ENCODE measurements at regions not wholly inside any gene's neighbourhood (a gene's known extent, or its start where the extent isn't known, plus 50 kb on each side); places are given as distances from the start of the nearest gene placed in this dataset.
"Not testable (repeated sequence)": the region's sequence is repeated elsewhere in the genome, so short reads cannot be mapped to it uniquely, and the experiment has no call there.

DNA sequence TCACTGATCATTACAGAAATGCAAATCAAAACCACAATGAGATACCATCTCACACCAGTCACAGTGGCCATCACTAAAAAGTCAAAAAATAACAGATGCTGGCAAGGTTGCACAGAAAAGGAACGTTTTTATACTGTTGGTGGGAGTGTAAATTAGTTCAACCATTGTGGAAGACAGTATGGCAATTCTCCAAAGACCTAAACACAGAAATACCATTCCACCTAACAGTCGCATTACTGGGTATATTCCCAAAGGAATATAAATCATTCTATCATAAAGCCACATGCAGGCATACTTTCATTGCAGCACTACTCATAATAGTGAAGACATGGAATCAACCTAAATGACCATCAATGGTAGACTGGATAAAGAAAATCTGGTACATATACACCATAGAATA lies 83.2 kb upstream of the ARID5B start:
- H3K4me3 ChIP-seq; H3K4me1 ChIP-seq; intact Hi-C loops (cut with DNase I); H3K36me3 ChIP-seq; H3K9me3 ChIP-seq; H3K27me3 ChIP-seq; H3K27ac ChIP-seq; DNase-seq; ATAC-seq: not testable (repeated sequence)

DNA sequence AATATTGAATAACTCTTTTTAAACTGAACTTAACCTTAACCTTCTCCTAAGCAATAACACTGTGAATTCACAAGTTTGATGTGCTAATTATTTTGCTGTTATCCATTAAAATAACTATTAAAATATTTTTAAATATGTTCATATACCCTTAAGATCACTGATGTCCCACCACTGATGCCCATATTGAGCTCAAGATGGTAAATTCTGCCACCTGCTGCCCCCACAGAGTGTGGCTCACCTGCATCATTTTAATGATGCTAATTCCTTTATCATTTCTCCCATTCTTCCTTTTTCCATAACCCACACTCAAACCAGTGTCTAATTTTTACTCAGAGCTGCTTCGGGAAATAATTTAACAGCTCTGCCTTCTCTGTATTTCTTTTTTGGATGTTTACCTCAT lies 82.3 kb upstream of the ARID5B start:
- DNase-seq, result no peak
- Histone ChIP-seq H3K27me3 (no peaks in the 10 kb centered on the region), H3K27ac (no peak overlapping the region), H3K4me1 (no peaks in the 10 kb centered on the region), H3K4me3 (no peak overlapping the region), H3K9me3 (no peaks in the 10 kb centered on the region), H3K36me3 (no peaks in the 10 kb centered on the region)
- TF ChIP-seq, protein P1, sequence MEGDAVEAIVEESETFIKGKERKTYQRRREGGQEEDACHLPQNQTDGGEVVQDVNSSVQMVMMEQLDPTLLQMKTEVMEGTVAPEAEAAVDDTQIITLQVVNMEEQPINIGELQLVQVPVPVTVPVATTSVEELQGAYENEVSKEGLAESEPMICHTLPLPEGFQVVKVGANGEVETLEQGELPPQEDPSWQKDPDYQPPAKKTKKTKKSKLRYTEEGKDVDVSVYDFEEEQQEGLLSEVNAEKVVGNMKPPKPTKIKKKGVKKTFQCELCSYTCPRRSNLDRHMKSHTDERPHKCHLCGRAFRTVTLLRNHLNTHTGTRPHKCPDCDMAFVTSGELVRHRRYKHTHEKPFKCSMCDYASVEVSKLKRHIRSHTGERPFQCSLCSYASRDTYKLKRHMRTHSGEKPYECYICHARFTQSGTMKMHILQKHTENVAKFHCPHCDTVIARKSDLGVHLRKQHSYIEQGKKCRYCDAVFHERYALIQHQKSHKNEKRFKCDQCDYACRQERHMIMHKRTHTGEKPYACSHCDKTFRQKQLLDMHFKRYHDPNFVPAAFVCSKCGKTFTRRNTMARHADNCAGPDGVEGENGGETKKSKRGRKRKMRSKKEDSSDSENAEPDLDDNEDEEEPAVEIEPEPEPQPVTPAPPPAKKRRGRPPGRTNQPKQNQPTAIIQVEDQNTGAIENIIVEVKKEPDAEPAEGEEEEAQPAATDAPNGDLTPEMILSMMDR (IDR thresholded peaks at IDR 0.05), result no peak
- ATAC-seq, result no peak
- intact Hi-C loops (cut with DNase I), result no loop called here

DNA sequence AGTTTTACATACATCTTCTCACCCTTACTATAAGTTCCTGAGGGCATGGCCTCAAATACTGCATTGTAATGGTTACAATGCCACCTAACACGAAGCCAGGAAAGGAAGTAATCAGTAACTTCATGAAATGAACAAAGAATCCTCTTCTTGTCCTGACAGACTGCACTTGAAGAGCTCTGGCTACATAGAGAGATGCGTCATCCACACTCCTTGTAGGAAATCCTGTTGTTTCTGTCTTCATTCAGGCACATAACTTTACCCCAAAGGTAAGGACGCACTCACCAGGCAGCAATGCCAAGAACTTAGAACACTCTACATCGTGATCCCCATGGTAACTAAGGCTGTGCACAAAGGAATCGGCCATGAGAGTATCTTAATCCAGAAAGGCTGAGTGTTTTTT lies 80.3 kb upstream of the ARID5B start:
- ATAC-seq, result no peak
- Histone ChIP-seq H3K27me3 (no peaks in the 10 kb centered on the region), H3K27ac (no peak overlapping the region), H3K36me3 (no peaks in the 10 kb centered on the region), H3K4me3 (no peak overlapping the region), H3K9me3 (no peaks in the 10 kb centered on the region), H3K4me1 (no peaks in the 10 kb centered on the region)
- TF ChIP-seq, protein P1 (IDR thresholded peaks at IDR 0.05), result no peak
- intact Hi-C loops (cut with DNase I), result no loop called here
- DNase-seq, result no peak

DNA sequence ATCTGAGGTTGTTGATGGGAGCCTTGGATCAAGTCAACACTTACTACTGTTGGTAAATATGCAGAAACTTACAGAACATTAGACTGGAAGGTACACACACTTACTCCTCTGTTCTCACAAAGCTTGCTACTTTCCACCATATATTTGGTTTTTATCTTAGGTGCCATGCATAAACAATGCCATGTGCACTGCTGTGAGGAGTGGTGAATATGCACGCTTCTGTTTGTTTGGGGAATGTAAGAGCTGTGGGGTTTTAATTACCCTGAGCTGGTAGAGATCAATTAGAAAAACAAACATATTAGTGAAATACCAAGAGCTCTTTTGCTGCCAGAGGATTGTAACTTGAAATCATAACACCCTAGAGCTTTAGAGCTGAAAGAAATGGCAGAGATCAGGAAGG lies 79.8 kb upstream of the ARID5B start:
- no peak for ATAC-seq
- Histone ChIP-seq H3K27ac (no peak overlapping the region), H3K4me1 (no peaks in the 10 kb centered on the region), H3K36me3 (no peaks in the 10 kb centered on the region), H3K9me3 (no peaks in the 10 kb centered on the region), H3K4me3 (no peak overlapping the region), H3K27me3 (no peaks in the 10 kb centered on the region)
- no peak for DNase-seq
- TF ChIP-seq, protein P1 (IDR thresholded peaks at IDR 0.05), result no peak
- intact Hi-C loops (cut with DNase I), result no loop called here

DNA sequence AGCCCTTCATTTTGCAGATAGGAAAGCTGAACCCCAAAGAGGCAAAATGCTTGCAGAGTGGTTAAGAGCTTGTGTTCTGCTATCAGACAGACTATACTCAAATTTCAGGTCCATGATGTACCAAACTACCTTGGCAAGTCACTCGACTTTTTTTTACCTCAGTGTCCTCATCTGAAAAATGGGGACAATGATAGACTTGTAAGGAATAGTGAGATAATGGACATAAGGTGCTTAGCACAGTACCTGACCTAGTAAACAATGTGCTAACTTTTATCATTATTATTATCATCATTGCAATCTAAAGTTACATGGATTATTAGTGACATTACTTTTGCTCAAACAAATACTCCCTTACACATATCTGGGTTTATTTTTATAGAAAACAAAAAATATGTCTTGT lies 79.4 kb upstream of the ARID5B start:
- no peaks in the 10 kb centered on the region for H3K36me3 ChIP-seq
- intact Hi-C loops (cut with DNase I), result no loop called here
- ATAC-seq (no peak), DNase-seq (no peak)
- TF ChIP-seq, protein P1 (IDR thresholded peaks at IDR 0.05), result no peak
- no peaks in the 10 kb centered on the region for H3K9me3 ChIP-seq
- no peaks in the 10 kb centered on the region for H3K27me3 ChIP-seq
- H3K4me1 ChIP-seq, result no peaks in the 10 kb centered on the region
- H3K27ac ChIP-seq, result no peak overlapping the region
- no peak overlapping the region for H3K4me3 ChIP-seq

DNA sequence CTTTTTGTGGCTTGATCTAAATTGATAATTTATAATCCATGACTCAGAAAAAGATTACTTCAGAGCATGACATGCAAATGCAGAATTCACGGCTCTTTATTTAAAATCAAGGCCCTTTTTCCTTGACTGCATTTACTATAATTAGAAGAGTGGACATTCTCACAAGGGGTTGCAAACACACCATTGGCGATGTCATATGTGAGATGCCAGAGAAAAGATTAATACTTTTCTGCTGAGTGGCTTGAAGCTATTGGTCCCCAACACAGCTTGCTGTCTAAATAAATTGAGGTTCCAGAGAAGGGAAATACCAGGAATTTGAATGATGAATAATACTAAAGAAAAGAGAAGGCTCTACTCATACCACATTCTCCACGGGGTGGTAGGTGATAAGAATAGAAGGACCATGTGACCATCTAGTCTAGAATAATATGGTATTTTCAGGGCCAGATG lies 78.7 kb upstream of the ARID5B start:
- TF ChIP-seq, protein P1 (IDR thresholded peaks at IDR 0.05), result no peak
- Histone ChIP-seq H3K4me3 (no peak overlapping the region), H3K4me1 (no peaks in the 10 kb centered on the region), H3K36me3 (no peaks in the 10 kb centered on the region), H3K27me3 (no peaks in the 10 kb centered on the region), H3K27ac (no peak overlapping the region), H3K9me3 (no peaks in the 10 kb centered on the region)
- no peak for DNase-seq
- ATAC-seq, result no peak
- intact Hi-C loops (cut with DNase I), result no loop called here

Measured in left lung (tissue), 4 donors.